ENCODE measurements at regions not wholly inside any gene's neighbourhood (a gene's known extent, or its start where the extent isn't known, plus 50 kb on each side); places are given as distances from the start of the nearest gene placed in this dataset.
"Not testable (repeated sequence)": the region's sequence is repeated elsewhere in the genome, so short reads cannot be mapped to it uniquely, and the experiment has no call there.

DNA sequence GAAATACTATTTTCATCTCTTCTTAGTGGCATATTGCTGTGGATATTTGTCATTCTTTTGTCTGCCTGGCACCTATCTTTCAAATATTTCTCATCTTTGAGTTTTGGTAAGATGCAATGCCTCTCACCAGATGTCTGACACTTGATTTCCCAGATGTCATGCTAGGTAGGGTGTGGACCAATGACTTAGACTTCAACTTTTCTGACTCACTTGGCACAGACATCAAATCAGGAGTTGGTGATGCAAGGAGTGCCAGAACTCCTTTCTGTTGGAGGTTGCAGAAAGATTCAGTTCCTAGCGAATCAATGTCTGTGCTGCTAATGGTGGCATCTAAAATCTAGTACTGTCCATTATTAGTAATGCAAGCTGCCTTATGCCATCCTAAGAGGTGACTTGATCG is 216.9 kb upstream of the FERD3L start:
- intact Hi-C loops (cut with micrococcal nuclease) = no loop called here
- H3K4me3 Mint-ChIP-seq = no peak overlapping the region
- Histone ChIP-seq H3K36me3 (ENCODE audit: insufficient read depth, low read length) (no peaks in the 10 kb centered on the region), H3K4me3 (ENCODE audit: low read length in 2 of 2) (no peak overlapping the region), H3K27ac (ENCODE audit: low read depth, low read length) (no peak overlapping the region), H3K9me3 (ENCODE audit: control insufficient read depth in 1 of 2, low read length in 2 of 2) (no peaks in the 10 kb centered on the region), H3K27me3 (ENCODE audit: insufficient read depth, low read length) (no peaks in the 10 kb centered on the region), H3K4me1 (ENCODE audit: insufficient read depth, low read length) (no peaks in the 10 kb centered on the region)
- no peaks in the 10 kb centered on the region for H3K36me3 Mint-ChIP-seq
- H3K27me3 Mint-ChIP-seq = no peaks in the 10 kb centered on the region
- H3K4me1 Mint-ChIP-seq = no peaks in the 10 kb centered on the region
- ChIA-PET CTCF (ENCODE audit: partially characterized antibody) (no interaction called here), POLR2A (ENCODE audit: partially characterized antibody) (no interaction called here)
- H3K9me3 Mint-ChIP-seq = peaks cover 0 to 19% (median 2%) of the 10 kb centered on the region in 8 donors
- DNase-seq = no peak
- H3K27ac Mint-ChIP-seq = no peak overlapping the region

DNA sequence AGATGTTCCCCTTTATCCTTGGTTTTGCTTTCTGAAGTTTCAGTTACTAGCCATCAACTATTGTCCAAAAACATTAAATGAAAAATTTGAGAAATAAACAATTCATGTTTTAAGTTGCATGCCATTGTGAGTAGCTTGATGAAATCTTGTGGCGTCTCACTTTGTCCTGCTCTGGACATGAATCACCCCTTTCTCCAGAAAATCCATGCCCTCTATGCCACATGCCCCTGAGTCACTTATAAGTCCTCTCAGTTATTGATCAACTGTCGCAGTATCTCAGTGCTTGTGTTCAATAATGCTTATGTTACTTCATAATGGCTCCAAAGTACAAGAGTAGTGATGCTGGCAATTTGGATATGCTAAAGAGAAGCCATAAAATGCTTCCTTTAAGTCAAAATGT is 208.0 kb upstream of the FERD3L start:
- Mint-ChIP-seq H3K9me3 (peaks cover 0 to 3% (median 0%) of the 10 kb centered on the region in 8 donors), H3K4me3 (no peak overlapping the region), H3K4me1 (no peaks in the 10 kb centered on the region), H3K36me3 (no peaks in the 10 kb centered on the region), H3K27me3 (no peaks in the 10 kb centered on the region), H3K27ac (no peak overlapping the region)
- Histone ChIP-seq H3K27me3 (ENCODE audit: insufficient read depth, low read length) (no peaks in the 10 kb centered on the region), H3K4me1 (ENCODE audit: insufficient read depth, low read length) (no peaks in the 10 kb centered on the region), H3K9me3 (ENCODE audit: control insufficient read depth in 1 of 2, low read length in 2 of 2) (no peaks in the 10 kb centered on the region), H3K36me3 (ENCODE audit: insufficient read depth, low read length) (no peaks in the 10 kb centered on the region), H3K27ac (ENCODE audit: low read depth, low read length) (no peak overlapping the region), H3K4me3 (ENCODE audit: low read length in 2 of 2) (no peak overlapping the region)
- DNase-seq = no peak
- intact Hi-C loops (cut with micrococcal nuclease) = no loop called here
- POLR2A ChIA-PET (ENCODE audit: partially characterized antibody) = no interaction called here
- CTCF ChIA-PET (ENCODE audit: partially characterized antibody) = no interaction called here

GRCh38 chr7:19352305-19352695 is 207.1 kb upstream of the FERD3L start:
- Mint-ChIP-seq H3K9me3 (peaks cover 0 to 3% (median 0%) of the 10 kb centered on the region in 8 donors), H3K4me1 (no peaks in the 10 kb centered on the region), H3K36me3 (no peaks in the 10 kb centered on the region), H3K27ac (no peak overlapping the region), H3K27me3 (no peaks in the 10 kb centered on the region), H3K4me3 (no peak overlapping the region)
- ChIA-PET POLR2A (ENCODE audit: partially characterized antibody) (no interaction called here), CTCF (ENCODE audit: partially characterized antibody) (no interaction called here)
- H3K9me3 ChIP-seq (ENCODE audit: control insufficient read depth in 1 of 2, low read length in 2 of 2) = no peaks in the 10 kb centered on the region
- DNase-seq = no peak
- no peak overlapping the region for H3K27ac ChIP-seq (ENCODE audit: low read depth, low read length)
- no peaks in the 10 kb centered on the region for H3K27me3 ChIP-seq (ENCODE audit: insufficient read depth, low read length)
- H3K4me3 ChIP-seq (ENCODE audit: low read length in 2 of 2) = no peak overlapping the region
- H3K4me1 ChIP-seq (ENCODE audit: insufficient read depth, low read length) = no peaks in the 10 kb centered on the region
- intact Hi-C loops (cut with micrococcal nuclease) = no loop called here
- H3K36me3 ChIP-seq (ENCODE audit: insufficient read depth, low read length) = no peaks in the 10 kb centered on the region

DNA sequence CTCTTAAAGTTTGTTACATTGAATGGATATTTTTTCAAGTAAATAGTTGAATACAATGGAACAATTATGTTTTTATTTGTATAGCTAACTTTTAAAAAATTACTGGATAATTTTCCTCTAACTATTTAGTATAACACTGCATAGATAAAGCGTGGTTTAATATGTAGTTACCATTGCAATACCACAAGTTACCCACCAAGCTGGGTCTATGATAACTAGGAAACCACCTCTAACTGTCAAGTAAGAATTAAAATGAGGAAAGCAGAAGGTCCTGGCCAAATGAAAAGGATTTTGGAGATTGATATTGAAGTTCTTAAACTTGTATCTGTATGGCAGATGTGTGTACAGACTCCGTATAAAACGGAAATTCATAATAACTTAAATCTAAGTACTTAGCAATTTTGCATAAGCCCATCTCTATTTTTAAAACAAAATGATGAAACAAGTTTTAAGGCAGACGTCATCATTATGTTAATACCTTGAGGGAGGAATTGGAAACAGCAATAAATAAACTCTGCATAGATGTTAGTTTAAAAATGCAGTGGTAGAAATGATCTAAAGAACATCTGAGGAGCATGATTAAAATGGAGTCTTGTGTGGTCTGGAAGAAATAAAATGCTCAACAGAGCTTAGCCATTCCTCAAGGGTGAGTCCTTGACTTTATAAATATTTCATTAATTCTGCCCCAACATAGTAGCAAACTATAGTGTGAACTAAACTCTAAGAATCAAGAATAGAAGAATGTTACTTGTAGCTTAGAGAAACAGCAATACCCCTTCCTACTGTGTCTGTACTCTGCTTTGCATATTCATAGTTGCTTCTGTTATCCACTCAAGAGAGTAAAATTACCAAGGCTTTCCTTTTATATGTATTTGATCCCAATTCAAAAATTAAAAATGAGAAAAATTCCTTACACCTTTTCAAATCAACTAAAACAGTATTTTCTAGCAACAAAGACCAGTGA is 206.4 kb upstream of the FERD3L start:
- Histone ChIP-seq H3K36me3 (ENCODE audit: insufficient read depth, low read length) (no peaks in the 10 kb centered on the region), H3K9me3 (ENCODE audit: control insufficient read depth in 1 of 2, low read length in 2 of 2) (no peaks in the 10 kb centered on the region), H3K27ac (ENCODE audit: low read depth, low read length) (no peak overlapping the region), H3K4me3 (ENCODE audit: low read length in 2 of 2) (no peak overlapping the region), H3K4me1 (ENCODE audit: insufficient read depth, low read length) (no peaks in the 10 kb centered on the region), H3K27me3 (ENCODE audit: insufficient read depth, low read length) (no peaks in the 10 kb centered on the region)
- CTCF ChIA-PET (ENCODE audit: partially characterized antibody) = no interaction called here
- Mint-ChIP-seq H3K9me3 (peaks cover 0 to 3% (median 1%) of the 10 kb centered on the region in 8 donors), H3K36me3 (no peaks in the 10 kb centered on the region), H3K27me3 (no peaks in the 10 kb centered on the region), H3K27ac (no peak overlapping the region), H3K4me1 (no peaks in the 10 kb centered on the region), H3K4me3 (no peak overlapping the region)
- DNase-seq = no peak
- POLR2A ChIA-PET (ENCODE audit: partially characterized antibody) = no interaction called here
- intact Hi-C loops (cut with micrococcal nuclease) = no loop called here

- Histone ChIP-seq H3K36me3 (ENCODE audit: insufficient read depth, low read length) (no peaks in the 10 kb centered on the region), H3K27ac (ENCODE audit: low read depth, low read length) (no peak overlapping the region), H3K27me3 (ENCODE audit: insufficient read depth, low read length) (no peaks in the 10 kb centered on the region), H3K9me3 (ENCODE audit: control insufficient read depth in 1 of 2, low read length in 2 of 2) (no peaks in the 10 kb centered on the region), H3K4me3 (ENCODE audit: low read length in 2 of 2) (no peak overlapping the region), H3K4me1 (ENCODE audit: insufficient read depth, low read length) (no peaks in the 10 kb centered on the region)
- H3K27ac Mint-ChIP-seq = no peak overlapping the region
- H3K4me1 Mint-ChIP-seq = no peaks in the 10 kb centered on the region
- CTCF ChIA-PET (ENCODE audit: partially characterized antibody) = no interaction called here
- peaks cover 0 to 12% (median 4%) of the 10 kb centered on the region in 8 donors for H3K9me3 Mint-ChIP-seq
- H3K4me3 Mint-ChIP-seq = no peak overlapping the region
- intact Hi-C loops (cut with micrococcal nuclease) = no loop called here
- POLR2A ChIA-PET (ENCODE audit: partially characterized antibody) = no interaction called here
- DNase-seq = no peak
- H3K36me3 Mint-ChIP-seq = no peaks in the 10 kb centered on the region
- H3K27me3 Mint-ChIP-seq = peaks cover 0 to under 1% of the 10 kb centered on the region in 2 donors
Measured at GRCh38 chr7:19339512-19339911, 194.3 kb upstream of the FERD3L start.

GRCh38 chr7:19338512-19338911 is 193.3 kb upstream of the FERD3L start:
- H3K4me3 ChIP-seq (ENCODE audit: low read length in 2 of 2); H3K9me3 ChIP-seq (ENCODE audit: control insufficient read depth in 1 of 2, low read length in 2 of 2); H3K4me3 Mint-ChIP-seq; H3K27me3 Mint-ChIP-seq; H3K4me1 Mint-ChIP-seq; H3K27ac Mint-ChIP-seq; H3K36me3 ChIP-seq (ENCODE audit: insufficient read depth, low read length); H3K27me3 ChIP-seq (ENCODE audit: insufficient read depth, low read length); intact Hi-C loops (cut with micrococcal nuclease); H3K36me3 Mint-ChIP-seq; H3K27ac ChIP-seq (ENCODE audit: low read depth, low read length); DNase-seq; H3K4me1 ChIP-seq (ENCODE audit: insufficient read depth, low read length); POLR2A ChIA-PET (ENCODE audit: partially characterized antibody); CTCF ChIA-PET (ENCODE audit: partially characterized antibody): not testable (repeated sequence)
- H3K9me3 Mint-ChIP-seq = peaks cover 0 to 13% (median 4%) of the 10 kb centered on the region in 8 donors

GRCh38 chr7:19336836-19337383 is 191.7 kb upstream of the FERD3L start:
- no peak overlapping the region for H3K4me3 ChIP-seq (ENCODE audit: low read length in 2 of 2)
- Mint-ChIP-seq H3K4me3 (no peak overlapping the region), H3K36me3 (no peaks in the 10 kb centered on the region), H3K27me3 (peaks cover 0 to 2% of the 10 kb centered on the region in 2 donors), H3K4me1 (no peaks in the 10 kb centered on the region), H3K9me3 (peaks cover 0 to 12% (median 3%) of the 10 kb centered on the region in 8 donors), H3K27ac (peak overlapping the region in 1 of 7 donors; percentile 29)
- ChIA-PET CTCF (ENCODE audit: partially characterized antibody) (no interaction called here), POLR2A (ENCODE audit: partially characterized antibody) (no interaction called here)
- no peaks in the 10 kb centered on the region for H3K27me3 ChIP-seq (ENCODE audit: insufficient read depth, low read length)
- no peak for DNase-seq
- no peak overlapping the region for H3K27ac ChIP-seq (ENCODE audit: low read depth, low read length)
- H3K9me3 ChIP-seq (ENCODE audit: control insufficient read depth in 1 of 2, low read length in 2 of 2) = no peaks in the 10 kb centered on the region
- H3K4me1 ChIP-seq (ENCODE audit: insufficient read depth, low read length) = no peaks in the 10 kb centered on the region
- intact Hi-C loops (cut with micrococcal nuclease) = no loop called here
- H3K36me3 ChIP-seq (ENCODE audit: insufficient read depth, low read length) = no peaks in the 10 kb centered on the region
